ENCODE measurements at regions not wholly inside any gene's neighbourhood (a gene's known extent, or its start where the extent isn't known, plus 50 kb on each side); places are given as distances from the start of the nearest gene placed in this dataset.

- Mint-ChIP-seq H3K27ac (no peak overlapping the region), H3K9me3 (ENCODE audit: insufficient read depth) (no peaks in the 10 kb centered on the region), H3K27me3 (ENCODE audit: low read depth) (no peaks in the 10 kb centered on the region), H3K4me3 (no peak overlapping the region), H3K4me1 (ENCODE audit: low read depth) (no peaks in the 10 kb centered on the region), H3K36me3 (ENCODE audit: low read depth) (no peaks in the 10 kb centered on the region)
- ChIA-PET CTCF (no interaction called here), POLR2A (no interaction called here)
- DNase-seq (no peak), ATAC-seq (no peak)
Observed at GRCh38 chr1:73759011-73759410, 439.0 kb downstream of the LRRIQ3 start.

GRCh38 chr1:73756817-73757216, 441.2 kb downstream of the LRRIQ3 start:
- ChIA-PET POLR2A (no interaction called here), CTCF (no interaction called here)
- no peaks in the 10 kb centered on the region for H3K36me3 Mint-ChIP-seq (ENCODE audit: low read depth)
- no peaks in the 10 kb centered on the region for H3K27me3 Mint-ChIP-seq (ENCODE audit: low read depth)
- ATAC-seq (no peak), DNase-seq (no peak)
- H3K4me3 Mint-ChIP-seq: no peak overlapping the region
- H3K27ac Mint-ChIP-seq: no peak overlapping the region
- no peaks in the 10 kb centered on the region for H3K4me1 Mint-ChIP-seq (ENCODE audit: low read depth)
- no peaks in the 10 kb centered on the region for H3K9me3 Mint-ChIP-seq (ENCODE audit: insufficient read depth)

- DNase-seq (no peak), ATAC-seq (no peak)
- POLR2A ChIA-PET: no interaction called here
- Mint-ChIP-seq H3K27me3 (ENCODE audit: low read depth) (no peaks in the 10 kb centered on the region), H3K27ac (no peak overlapping the region), H3K4me1 (ENCODE audit: low read depth) (no peaks in the 10 kb centered on the region), H3K9me3 (ENCODE audit: insufficient read depth) (no peaks in the 10 kb centered on the region), H3K36me3 (ENCODE audit: low read depth) (no peaks in the 10 kb centered on the region), H3K4me3 (no peak overlapping the region)
- CTCF ChIA-PET: no interaction called here
Observed at GRCh38 chr1:73755649-73756048, 442.3 kb downstream of the LRRIQ3 start.

- Mint-ChIP-seq H3K27ac (no peak overlapping the region), H3K4me1 (ENCODE audit: low read depth) (no peaks in the 10 kb centered on the region), H3K27me3 (ENCODE audit: low read depth) (no peaks in the 10 kb centered on the region), H3K9me3 (ENCODE audit: insufficient read depth) (no peaks in the 10 kb centered on the region), H3K36me3 (ENCODE audit: low read depth) (no peaks in the 10 kb centered on the region), H3K4me3 (no peak overlapping the region)
- DNase-seq (no peak), ATAC-seq (no peak)
- CTCF ChIA-PET: no interaction called here
- POLR2A ChIA-PET: no interaction called here
Observed at GRCh38 chr1:73749996-73750395, 448.0 kb downstream of the LRRIQ3 start.

GRCh38 chr1:73744985-73745384, 453.0 kb downstream of the LRRIQ3 start:
- ATAC-seq (no peak), DNase-seq (no peak)
- Mint-ChIP-seq H3K27ac (no peak overlapping the region), H3K27me3 (ENCODE audit: low read depth) (no peaks in the 10 kb centered on the region), H3K9me3 (ENCODE audit: insufficient read depth) (peaks cover 10% of the 10 kb centered on the region), H3K4me3 (no peak overlapping the region), H3K36me3 (ENCODE audit: low read depth) (no peaks in the 10 kb centered on the region), H3K4me1 (ENCODE audit: low read depth) (no peaks in the 10 kb centered on the region)
- CTCF ChIA-PET: no interaction called here
- POLR2A ChIA-PET: no interaction called here

- Mint-ChIP-seq H3K27me3 (ENCODE audit: low read depth) (no peaks in the 10 kb centered on the region), H3K4me1 (ENCODE audit: low read depth) (no peaks in the 10 kb centered on the region), H3K27ac (no peak overlapping the region), H3K9me3 (ENCODE audit: insufficient read depth) (peaks cover 3% of the 10 kb centered on the region), H3K36me3 (ENCODE audit: low read depth) (no peaks in the 10 kb centered on the region), H3K4me3 (no peak overlapping the region)
- POLR2A ChIA-PET: no interaction called here
- CTCF ChIA-PET: no interaction called here
- ATAC-seq (no peak), DNase-seq (no peak)
Observed at GRCh38 chr1:73736125-73736524, 461.9 kb downstream of the LRRIQ3 start.

- H3K27ac Mint-ChIP-seq: no peak overlapping the region
- ChIA-PET CTCF (no interaction called here), POLR2A (no interaction called here)
- no peak for ATAC-seq
- no peaks in the 10 kb centered on the region for H3K9me3 Mint-ChIP-seq (ENCODE audit: insufficient read depth)
- no peak overlapping the region for H3K4me3 Mint-ChIP-seq
- H3K36me3 Mint-ChIP-seq (ENCODE audit: low read depth): no peaks in the 10 kb centered on the region
- no peak for DNase-seq
- no peaks in the 10 kb centered on the region for H3K27me3 Mint-ChIP-seq (ENCODE audit: low read depth)
- H3K4me1 Mint-ChIP-seq (ENCODE audit: low read depth): no peaks in the 10 kb centered on the region
Observed at GRCh38 chr1:73727036-73727435, 470.9 kb downstream of the LRRIQ3 start.

- H3K36me3 Mint-ChIP-seq (ENCODE audit: low read depth): no peaks in the 10 kb centered on the region
- DNase-seq (no peak), ATAC-seq (no peak)
- H3K4me1 Mint-ChIP-seq (ENCODE audit: low read depth): no peaks in the 10 kb centered on the region
- ChIA-PET POLR2A (no interaction called here), CTCF (no interaction called here)
- no peak overlapping the region for H3K4me3 Mint-ChIP-seq
- H3K27ac Mint-ChIP-seq: no peak overlapping the region
- no peaks in the 10 kb centered on the region for H3K9me3 Mint-ChIP-seq (ENCODE audit: insufficient read depth)
- no peaks in the 10 kb centered on the region for H3K27me3 Mint-ChIP-seq (ENCODE audit: low read depth)
Observed at GRCh38 chr1:73722055-73722454, 475.9 kb downstream of the LRRIQ3 start.

- Mint-ChIP-seq H3K4me3 (no peak overlapping the region), H3K4me1 (ENCODE audit: low read depth) (no peaks in the 10 kb centered on the region), H3K36me3 (ENCODE audit: low read depth) (no peaks in the 10 kb centered on the region), H3K27me3 (ENCODE audit: low read depth) (no peaks in the 10 kb centered on the region), H3K27ac (no peak overlapping the region), H3K9me3 (ENCODE audit: insufficient read depth) (peaks cover 3% of the 10 kb centered on the region)
- ChIA-PET POLR2A (no interaction called here), CTCF (no interaction called here)
- ATAC-seq (no peak), DNase-seq (no peak)
Observed at GRCh38 chr1:73717976-73718375, 480.0 kb downstream of the LRRIQ3 start.

- CTCF ChIA-PET: no interaction called here
Observed at GRCh38 chr1:73711089-73711488, 486.9 kb downstream of the LRRIQ3 start.

GRCh38 chr1:73701826-73702225, 496.1 kb downstream of the LRRIQ3 start:
- ATAC-seq: no peak

More at GRCh38 chr1:73711089-73711488, 486.9 kb downstream of the LRRIQ3 start:
- H3K4me3 Mint-ChIP-seq: no peak overlapping the region
- no peaks in the 10 kb centered on the region for H3K9me3 Mint-ChIP-seq (ENCODE audit: insufficient read depth)
- POLR2A ChIA-PET: no interaction called here
- no peak for DNase-seq
- H3K27me3 Mint-ChIP-seq (ENCODE audit: low read depth): no peaks in the 10 kb centered on the region
- H3K27ac Mint-ChIP-seq: no peak overlapping the region
- ATAC-seq: no peak
- H3K4me1 Mint-ChIP-seq (ENCODE audit: low read depth): no peaks in the 10 kb centered on the region
- no peaks in the 10 kb centered on the region for H3K36me3 Mint-ChIP-seq (ENCODE audit: low read depth)

GRCh38 chr1:73676186-73676585, 521.8 kb downstream of the LRRIQ3 start:
- ATAC-seq (no peak), DNase-seq (no peak)
- no peak overlapping the region for H3K27ac Mint-ChIP-seq
- ChIA-PET POLR2A (no interaction called here), CTCF (no interaction called here)
- H3K36me3 Mint-ChIP-seq (ENCODE audit: low read depth): no peaks in the 10 kb centered on the region
- no peaks in the 10 kb centered on the region for H3K4me1 Mint-ChIP-seq (ENCODE audit: low read depth)
- no peaks in the 10 kb centered on the region for H3K9me3 Mint-ChIP-seq (ENCODE audit: insufficient read depth)
- H3K27me3 Mint-ChIP-seq (ENCODE audit: low read depth): no peaks in the 10 kb centered on the region
- no peak overlapping the region for H3K4me3 Mint-ChIP-seq

More at GRCh38 chr1:73701826-73702225, 496.1 kb downstream of the LRRIQ3 start:
- no peak overlapping the region for H3K4me3 Mint-ChIP-seq
- H3K36me3 Mint-ChIP-seq (ENCODE audit: low read depth): no peaks in the 10 kb centered on the region
- POLR2A ChIA-PET: no interaction called here
- H3K27me3 Mint-ChIP-seq (ENCODE audit: low read depth): no peaks in the 10 kb centered on the region
- CTCF ChIA-PET: no interaction called here
- H3K27ac Mint-ChIP-seq: no peak overlapping the region
- DNase-seq: no peak
- no peaks in the 10 kb centered on the region for H3K9me3 Mint-ChIP-seq (ENCODE audit: insufficient read depth)
- no peaks in the 10 kb centered on the region for H3K4me1 Mint-ChIP-seq (ENCODE audit: low read depth)

GRCh38 chr1:73674945-73675561, 522.9 kb downstream of the LRRIQ3 start:
- Mint-ChIP-seq H3K36me3 (ENCODE audit: low read depth) (no peaks in the 10 kb centered on the region), H3K4me3 (no peak overlapping the region), H3K27ac (no peak overlapping the region), H3K4me1 (ENCODE audit: low read depth) (no peaks in the 10 kb centered on the region), H3K27me3 (ENCODE audit: low read depth) (no peaks in the 10 kb centered on the region), H3K9me3 (ENCODE audit: insufficient read depth) (no peaks in the 10 kb centered on the region)
- ChIA-PET POLR2A (no interaction called here), CTCF (no interaction called here)
- ATAC-seq (no peak), DNase-seq (no peak)

Data from activated CD8-positive, alpha-beta T cell treated with anti-CD3 and anti-CD28 coated beads, Interleukin-2, amount 10 ng/mL, durations not matched to agents 7 days and 5 days (primary cell).